Muscle of arm (tissue), 1 donor: ENCODE measurements at regions not wholly inside any gene's neighbourhood (a gene's known extent, or its start where the extent isn't known, plus 50 kb on each side); places are given as distances from the start of the nearest gene placed in this dataset.
"Not testable (repeated sequence)": the region's sequence is repeated elsewhere in the genome, so short reads cannot be mapped to it uniquely, and the experiment has no call there.

Experiments
- DNase-seq: peaks from one replicate; pipeline ENCODE4 v3.0.0-alpha.2; 2013

DNA sequence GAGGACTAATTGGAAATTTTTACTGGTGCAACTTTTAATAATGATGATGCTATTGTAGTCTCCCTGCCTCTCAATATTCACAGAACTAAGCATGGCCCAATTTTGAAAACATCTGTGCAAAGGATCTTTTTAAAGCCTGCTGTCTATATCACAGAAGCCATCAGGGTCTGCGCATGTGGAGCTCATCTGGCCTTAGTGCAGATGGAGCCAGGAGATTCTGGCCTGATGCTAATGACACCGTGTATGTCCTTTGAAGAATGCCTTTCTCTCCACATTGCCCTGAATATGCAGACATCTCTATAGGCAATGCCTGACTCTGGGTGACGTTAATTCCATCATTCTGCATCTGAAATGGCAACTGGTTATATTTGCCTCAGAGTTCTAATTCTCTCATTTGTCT, 1205.9 kb downstream of the AACS start:
- no peak for DNase-seq

DNA sequence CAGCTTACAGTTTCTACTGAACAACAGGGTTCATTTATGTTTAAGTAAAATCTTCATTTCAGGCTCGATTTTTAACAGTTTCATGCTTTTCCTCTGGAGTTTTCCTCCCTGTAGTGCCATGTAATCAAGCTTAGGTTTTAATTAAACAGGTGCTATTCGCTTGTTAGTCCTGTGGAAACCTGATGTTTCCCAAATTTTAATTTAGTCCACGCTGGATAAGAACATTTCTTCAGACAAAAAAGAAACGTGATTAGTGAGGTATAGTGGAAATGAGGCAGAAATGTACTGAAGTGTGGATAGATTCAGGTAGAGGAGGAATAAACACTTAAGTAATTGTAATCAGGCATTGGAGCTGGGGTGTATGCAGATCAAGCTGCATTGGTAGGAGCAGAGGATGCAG, 1217.5 kb downstream of the AACS start:
- DNase-seq: no peak

DNA sequence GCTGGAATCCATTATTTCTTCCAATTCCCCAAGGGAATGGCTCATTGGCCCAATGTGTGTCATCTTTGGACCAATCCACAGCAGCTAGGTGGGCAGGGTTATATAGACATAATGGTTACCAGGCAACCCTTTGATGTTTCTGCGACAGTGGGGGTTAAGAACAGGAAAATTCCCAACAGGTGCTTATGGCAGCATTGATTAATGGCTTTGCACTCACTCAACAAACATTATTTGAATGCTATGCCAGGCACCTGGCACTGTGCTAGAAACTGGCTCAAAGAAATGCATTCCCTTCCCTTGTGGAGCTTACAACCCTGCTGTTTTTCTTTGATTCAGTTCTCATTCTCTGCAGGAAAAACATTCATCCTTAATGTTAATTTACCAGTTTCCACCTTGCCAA, 1221.0 kb downstream of the AACS start:
- DNase-seq: no peak

DNA sequence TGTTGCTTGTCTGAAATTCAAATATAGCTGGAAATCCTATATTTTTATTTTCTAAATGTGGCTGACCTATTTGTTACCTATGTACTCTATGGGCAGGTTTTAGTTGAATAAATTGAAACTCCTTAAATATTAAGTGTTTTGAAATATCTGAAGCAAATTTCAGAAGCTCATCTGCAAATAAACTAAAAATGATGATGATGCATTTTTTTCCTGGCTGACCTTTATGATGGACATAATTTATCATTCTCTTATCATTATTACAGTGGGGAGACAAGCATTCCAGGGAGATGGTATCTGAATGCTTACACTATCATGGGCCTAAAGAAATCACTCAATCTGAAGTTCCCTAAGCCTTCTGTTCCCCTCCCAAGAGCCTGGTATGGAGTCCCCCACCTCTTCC, 1225.2 kb downstream of the AACS start:
- DNase-seq: no peak

DNA sequence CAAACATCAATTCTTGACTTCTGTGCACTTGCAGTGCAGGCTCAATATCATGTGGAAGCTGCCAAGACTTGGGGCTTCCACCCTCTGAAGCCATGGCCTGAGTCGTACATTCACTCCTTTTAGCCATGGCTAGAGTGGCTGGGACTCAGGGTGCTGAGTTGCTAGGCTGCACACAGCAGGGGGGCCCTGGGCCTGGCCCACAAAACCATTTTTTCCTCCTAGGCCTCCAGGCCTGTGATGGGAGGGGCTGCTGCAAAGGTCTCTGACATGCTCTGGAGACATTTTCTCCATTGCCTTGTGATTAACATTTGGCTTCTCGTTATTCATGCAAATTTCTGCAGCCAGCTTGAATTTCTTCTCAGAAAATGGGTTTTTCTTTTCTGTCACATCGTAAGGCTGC, 1226.8 kb downstream of the AACS start:
- not testable (repeated sequence) for DNase-seq

DNA sequence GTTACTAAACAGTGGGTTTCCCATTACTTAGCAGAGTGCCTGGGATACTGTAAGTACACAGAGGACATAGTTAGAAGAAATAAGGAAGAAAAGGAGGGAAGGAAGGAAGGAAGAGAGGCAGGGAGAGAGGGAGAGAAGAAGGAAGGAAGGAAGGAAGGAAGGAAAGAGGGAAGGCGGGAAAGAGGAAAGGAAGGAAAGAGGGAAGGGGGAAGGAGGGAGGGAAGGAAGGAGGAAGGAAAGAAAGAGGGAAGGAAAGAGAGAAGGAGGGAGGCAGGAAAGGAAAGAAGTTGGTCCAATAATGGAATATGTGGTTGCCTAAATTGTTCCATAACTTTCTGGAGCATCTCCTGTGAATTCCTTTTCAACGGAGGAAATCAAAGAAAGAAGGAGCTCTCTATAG, 1230.4 kb downstream of the AACS start:
- DNase-seq: no peak

DNA sequence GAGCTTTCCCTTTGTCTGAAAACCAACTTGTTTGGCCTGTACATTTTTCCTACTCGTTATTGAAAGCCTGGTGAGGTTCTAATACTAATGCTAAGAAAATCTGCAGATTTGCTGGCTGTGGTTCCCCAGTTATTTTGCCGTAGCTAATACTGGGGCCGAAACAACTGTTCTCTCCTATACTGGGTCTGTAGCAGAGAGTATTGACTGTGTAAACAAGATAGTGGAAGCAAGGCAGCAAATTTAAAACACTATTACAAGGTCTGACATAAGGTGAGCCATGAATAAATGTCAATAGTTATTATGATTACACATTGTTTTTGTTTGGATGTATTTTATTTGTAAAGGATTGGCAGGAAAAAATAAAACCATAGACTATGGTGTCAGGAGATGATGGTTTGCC, 1244.0 kb downstream of the AACS start:
- DNase-seq: no peak

DNA sequence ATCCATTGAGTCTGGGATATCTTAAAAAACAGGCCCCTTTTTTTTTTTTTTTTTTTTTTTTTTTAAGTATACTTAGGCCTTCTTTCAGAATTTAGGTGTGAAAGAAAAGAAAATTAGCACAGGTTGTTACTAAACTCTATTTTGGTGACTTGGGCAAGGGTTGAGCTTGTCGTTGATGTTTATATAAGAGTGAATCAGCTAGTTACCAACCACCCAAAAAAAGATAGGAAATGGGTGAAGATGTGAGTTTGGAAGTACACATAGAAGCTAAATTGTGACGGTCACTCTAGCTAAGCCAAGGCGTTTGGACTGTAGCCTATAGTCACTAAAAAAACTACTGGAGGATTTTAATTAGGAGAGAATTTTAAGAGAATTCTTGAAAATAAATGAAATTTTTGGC, 1247.2 kb downstream of the AACS start:
- no peak for DNase-seq

DNA sequence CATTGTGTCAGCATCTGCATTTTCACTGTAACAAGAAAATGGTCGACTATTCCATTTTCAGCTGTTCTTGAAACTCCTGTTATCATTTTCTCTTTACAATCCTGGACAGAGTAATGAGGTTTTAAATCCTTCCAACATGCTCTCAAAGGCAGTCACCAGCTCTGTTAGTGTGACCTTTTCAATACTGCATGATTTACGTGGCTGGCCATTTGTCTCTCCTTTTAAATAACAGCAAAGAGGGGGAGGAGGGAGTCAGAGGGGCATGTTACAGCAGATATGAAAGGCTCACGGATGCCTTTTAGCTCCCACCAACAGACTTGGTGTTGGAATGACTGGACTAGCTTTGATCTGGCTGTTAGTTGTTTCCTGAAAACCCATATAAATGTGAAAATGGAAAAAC, 1251.2 kb downstream of the AACS start:
- DNase-seq: no peak

DNA sequence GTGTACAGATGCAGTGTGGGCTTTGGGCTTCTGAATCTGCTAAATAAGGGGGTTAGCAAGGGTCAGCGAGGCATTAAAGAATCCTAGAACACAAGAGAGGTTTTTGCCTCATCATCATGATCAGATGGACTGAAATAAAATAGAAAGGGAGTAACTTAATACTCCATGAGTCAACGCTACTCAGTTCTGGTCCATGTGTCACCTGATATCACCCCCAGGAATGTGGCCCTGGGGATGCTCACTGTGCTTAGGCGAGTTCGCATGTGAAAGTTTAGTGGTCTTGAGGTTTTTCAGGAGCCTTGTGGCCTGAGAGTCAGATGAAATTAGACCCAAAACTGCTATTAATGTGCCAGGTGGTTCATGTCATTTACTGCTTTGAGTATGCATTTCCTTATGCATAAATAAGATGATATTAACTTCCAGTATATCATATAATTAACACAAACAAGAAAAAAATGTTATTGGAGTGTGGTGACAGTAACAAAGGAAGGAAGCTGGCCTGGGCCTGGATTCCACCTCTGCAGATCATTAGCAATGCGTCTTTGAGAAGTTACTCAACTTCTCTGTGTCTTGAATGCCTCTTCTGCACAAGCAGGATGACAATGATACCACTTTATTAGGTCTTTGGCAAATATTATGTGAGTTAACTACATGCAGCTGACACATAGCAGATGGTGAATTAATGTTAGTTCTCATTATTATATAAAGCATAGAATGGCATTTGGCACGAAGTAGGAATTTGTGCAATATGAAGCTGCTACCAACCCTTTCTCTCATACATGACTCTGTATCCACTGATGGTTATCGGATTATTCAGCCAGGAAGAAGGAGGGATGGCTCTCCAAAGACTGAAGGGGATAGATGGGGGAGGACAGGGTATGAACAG, 1272.6 kb downstream of the AACS start:
- DNase-seq: no peak

DNA sequence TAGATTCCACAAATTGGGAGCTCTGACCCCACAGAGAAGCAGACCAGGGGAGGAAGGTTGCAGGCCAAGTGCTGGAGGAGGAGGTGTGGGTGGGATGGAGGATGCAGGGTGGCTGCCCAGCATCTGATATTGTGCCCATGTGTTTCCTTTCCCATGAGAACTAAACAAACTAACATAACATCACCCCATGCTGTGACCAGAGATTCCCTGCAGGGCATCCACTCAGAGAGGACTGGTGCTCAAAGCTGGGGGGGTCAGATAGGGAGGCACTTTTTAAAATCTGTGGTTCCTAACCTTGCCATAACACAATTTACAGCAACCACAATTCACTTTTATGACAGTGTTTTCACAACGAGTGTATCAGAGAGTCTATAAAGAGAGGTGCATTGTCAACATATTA, 1277.6 kb downstream of the AACS start:
- no peak for DNase-seq

DNA sequence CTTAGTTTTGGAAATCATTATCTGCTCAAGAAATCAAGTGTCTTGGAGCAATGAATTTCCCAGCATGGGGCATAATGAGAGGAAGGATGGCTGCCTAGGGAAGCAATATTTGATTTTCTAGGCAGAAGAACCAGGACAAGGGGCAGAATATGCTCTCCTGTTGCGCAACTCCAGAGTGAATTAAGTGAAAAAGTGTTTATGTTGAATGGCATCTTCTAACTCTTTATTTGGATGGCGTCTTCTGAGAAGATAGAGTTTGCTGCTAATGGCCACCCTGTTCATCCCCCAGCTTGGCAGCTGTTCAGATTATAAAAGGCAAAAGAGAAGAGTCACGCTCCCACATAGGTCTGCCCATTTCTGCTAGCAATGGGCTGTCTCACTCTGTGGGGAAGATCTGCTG, 1278.1 kb downstream of the AACS start:
- DNase-seq: no peak

DNA sequence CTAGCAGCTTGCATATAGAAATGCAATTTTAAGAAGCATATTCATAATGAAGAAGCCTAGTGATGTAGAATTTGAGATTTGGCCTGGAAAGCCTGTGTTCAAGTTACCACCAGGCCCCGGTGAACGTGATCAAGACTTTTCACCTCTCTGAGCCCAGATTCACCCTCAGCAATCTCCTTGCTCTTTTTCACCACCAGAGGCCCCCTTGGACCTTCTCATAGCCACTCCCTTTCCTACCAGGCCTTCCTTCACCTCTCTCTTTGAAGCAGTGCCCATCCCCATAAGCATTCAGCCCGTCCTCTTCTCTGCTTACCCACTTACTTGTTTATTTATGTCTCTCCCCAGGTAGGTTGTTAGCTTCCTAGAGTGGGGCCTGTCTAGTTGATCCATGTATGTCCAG, 1280.9 kb downstream of the AACS start:
- DNase-seq: no peak

DNA sequence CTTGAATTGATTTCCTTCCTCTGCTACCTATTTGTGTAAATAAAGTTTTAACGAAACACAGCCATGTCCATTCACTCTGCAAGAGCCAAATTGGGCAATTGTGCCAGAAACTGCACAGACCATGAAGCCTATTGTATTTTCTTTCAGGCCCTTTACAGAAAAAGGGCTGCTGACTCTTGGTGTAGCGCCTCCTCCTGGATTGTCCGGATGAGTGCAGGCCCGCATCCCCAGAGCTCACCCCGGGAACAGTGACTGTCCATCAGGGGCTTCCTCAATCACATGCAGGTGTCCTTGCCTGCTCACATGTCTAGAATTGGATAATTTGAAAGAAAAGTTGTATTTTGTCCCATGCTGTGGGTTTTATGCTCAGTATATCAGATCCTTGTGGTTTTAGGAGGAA, 1282.2 kb downstream of the AACS start:
- no peak for DNase-seq

DNA sequence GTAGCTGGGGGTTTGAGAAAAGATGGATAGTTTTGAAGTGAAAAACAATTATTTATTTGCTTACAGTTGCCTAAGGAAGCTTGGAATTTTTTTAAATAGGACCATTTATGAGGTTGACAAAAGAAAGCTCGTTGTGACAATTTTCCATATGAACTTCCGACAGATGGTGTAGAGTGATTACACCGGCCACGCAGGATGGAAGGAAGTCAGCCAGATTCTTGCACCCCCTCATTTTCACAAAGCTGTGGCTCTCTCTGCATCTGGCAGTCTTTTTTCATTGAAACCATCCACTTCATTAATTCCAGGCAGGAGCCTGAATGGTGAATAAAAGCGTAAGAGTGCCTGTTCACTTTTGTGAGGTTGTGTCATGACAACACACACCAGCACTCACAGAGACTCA, 1284.1 kb downstream of the AACS start:
- DNase-seq: no peak

DNA sequence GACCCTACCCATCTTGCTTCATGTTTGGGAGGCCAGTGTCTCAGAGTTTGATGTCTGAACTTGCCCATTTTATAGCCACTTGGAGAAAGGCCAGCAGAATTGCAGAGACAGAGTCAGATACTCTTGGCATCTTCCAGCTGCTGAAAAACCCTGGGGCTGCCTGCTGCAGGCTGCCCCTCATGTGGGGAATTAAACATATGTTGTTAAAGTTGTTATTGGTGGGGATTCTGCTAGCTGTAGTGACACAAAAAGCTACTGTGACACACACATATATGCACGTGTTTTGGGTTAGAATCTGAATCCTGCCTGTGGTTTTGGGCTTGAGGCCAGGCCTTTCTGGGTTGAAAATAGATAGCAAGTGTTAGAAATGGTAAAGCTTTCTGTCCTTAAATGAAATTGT, 1288.4 kb downstream of the AACS start:
- DNase-seq: no peak

DNA sequence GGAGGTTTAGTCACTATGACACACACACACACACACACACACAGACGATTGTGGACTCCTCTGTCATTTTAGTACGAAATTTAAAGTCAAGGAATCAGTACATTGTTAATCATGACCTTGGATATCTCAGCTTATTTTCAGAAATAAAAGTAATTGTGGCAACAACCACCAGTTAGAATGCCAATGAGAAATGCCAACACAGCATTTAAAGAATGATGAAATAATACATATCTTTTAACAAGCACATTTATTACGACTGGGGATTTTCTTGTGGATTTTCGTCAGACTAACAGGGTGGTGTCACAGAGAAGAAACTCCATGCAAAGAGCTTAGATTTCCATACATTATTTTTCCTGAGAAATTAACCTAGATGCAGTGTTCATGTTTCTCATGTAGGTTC, 1289.4 kb downstream of the AACS start:
- DNase-seq: no peak

DNA sequence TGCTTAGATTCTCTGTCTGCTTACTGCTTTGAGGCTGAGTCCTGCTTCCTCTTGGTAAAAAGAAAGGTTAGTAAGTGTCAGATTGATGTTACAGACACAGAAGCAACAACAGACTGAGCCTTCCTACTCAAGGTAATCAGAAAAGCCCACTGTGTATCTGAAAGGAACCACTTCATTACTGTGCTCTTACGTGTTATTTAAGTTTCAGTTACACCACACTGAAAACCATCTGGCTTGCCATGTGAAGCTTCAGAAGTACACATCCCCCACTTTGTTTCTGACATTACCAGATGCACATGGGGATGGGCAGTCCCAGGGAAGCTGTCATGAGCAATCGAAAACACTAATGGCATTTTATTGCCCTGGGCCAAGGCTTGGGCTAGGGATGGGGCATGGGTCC, 1290.1 kb downstream of the AACS start:
- no peak for DNase-seq

DNA sequence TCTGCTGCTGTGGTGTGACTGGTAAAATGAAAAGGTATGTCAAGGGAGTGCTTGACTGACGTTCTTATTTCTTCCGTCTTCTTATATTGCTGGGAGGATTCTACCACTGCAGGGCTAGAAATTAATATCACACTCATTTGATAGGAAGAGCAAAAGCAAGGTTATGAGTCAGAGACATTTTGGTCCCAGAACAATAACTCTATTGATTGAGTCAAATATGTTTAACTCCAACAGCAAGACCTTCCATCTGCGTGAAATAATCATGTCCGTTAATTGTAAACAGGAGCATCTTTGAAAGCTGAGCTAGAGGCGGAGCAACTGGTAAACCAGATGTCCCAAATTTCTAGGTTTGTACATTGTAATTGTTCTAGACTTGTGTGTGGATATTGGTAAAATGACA, 1293.6 kb downstream of the AACS start:
- DNase-seq: no peak

DNA sequence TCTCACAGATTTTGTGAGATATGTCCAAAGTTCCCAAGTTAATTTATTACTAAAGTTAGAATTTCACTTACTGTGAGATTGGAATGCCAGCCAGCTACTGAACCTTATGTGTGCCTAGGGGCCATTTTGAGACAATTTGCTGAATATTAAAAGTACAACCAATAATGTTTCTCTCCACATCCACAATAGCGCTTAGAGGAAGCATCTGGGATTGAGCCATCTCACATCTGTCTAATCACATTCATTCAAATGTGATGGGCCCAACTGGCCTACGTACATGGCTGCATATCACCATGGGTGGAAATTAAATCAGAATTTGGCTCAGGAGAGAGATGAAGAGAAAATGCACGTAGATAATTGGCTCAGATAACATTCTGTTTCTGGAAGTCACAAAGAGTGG, 1294.0 kb downstream of the AACS start:
- DNase-seq: no peak

DNA sequence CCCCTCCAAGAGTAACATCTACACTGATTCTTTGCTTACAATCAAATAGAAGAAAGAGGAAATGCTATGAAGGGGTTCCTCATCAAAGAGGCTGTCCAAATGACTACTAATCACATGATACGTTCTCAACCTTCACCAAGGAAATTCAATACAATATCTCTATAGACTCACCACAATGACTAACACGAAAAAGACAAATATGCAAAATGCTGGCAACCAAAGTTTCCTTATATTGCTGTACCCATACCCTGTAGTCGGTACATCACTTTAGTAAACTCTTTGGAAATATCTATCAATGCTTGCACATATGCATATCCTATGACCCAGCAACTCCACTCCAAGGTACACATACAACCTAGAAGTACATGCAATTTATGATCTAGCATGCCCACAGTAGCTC, 1296.6 kb downstream of the AACS start:
- no peak for DNase-seq

DNA sequence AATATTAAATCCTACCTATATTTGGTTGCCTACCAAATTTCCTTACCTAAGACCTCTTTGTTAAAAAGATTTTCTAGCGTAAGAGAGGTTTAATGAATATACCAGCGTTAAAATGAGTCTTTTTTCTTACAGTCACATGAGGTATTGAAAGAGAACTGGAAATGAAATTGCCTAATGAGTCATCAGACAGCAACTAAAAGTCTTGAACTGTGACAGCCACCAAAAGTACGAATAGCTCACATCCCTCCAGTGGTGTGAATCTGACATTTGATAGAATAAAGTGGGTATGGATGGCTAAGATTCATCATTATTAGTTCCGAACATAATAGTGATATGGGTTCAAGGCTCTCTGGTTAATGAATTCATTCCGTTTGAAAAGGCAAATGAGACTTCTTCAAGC, 1297.3 kb downstream of the AACS start:
- DNase-seq: no peak

DNA sequence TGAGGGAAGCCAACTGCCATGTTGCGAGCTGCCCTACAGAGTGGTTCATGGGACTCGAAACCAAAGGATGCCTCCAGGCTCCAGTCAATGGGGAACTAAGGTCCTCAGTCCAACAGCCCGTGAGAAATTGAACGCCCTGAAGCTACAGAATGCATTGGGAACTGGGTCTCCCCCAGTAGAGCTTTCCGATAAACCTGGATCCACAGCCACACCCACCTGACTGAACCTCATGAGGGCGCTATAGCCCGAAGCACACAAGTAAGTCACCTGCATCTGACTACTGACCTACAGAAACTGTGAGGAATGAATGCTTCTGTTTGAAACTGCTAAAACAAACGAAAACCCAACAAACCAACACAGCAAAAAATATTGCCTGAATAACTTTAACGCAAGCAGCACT, 1297.7 kb downstream of the AACS start:
- no peak for DNase-seq
